SK-MEL-5 (cell line): ENCODE measurements at regions not wholly inside any gene's neighbourhood (a gene's known extent, or its start where the extent isn't known, plus 50 kb on each side); places are given as distances from the start of the nearest gene placed in this dataset.
"Not testable (repeated sequence)": the region's sequence is repeated elsewhere in the genome, so short reads cannot be mapped to it uniquely, and the experiment has no call there.

Experiments
- DNase-seq: peaks from one replicate; pipeline ENCODE4 v3.0.0-alpha.2; 2016; ENCODE audit warnings: low read depth, low spot score
- in situ Hi-C: cut with HindIII; loops from 2 replicates; pipeline ENCODE4 v1.10.0; 2016; ENCODE audit warnings: low sequenced_read_pairs, high pct_unique_total_duplicates, low pct_unique_long_range_greater_than_20kb

GRCh38 chr6:6744551-6744950, 156.0 kb downstream of the LY86 start:
- no peak for DNase-seq
- in situ Hi-C loops: no loop called here

DNA sequence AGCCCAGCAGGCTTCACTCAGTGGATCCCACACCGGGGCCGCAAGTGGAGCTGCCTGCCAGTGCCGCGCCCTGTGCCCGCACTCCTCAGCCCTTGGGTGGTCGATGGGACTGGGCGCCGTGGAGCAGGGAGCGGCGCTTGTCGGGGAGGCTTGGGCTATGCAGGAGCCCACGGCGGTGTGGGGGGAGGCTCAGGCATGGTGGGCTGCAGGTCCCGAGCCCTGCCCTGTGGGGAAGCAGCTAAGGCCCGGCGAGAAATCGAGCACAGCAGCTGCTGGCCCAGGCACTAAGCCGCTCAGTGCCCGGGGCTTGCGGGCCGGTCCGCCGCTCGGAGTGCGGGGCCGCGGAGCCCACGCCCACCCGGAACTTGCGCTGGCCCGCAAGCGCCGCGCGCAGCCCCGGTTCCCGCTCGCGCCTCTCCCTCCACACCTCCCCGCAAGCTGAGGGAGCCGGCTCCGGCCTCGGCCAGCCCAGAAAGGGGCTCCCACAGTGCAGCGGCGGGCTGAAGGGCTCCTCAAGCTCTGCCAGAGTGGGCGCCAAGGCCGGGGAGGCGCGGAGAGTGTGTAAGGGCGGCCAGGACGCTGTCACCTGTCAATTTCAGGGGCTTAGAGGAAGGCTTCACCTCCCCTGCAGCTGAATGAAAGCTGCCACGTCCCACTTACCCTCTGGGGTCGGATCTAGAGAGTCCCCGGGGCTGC, 157.3 kb downstream of the LY86 start:
- DNase-seq, in situ Hi-C loops: not testable (repeated sequence)

DNA sequence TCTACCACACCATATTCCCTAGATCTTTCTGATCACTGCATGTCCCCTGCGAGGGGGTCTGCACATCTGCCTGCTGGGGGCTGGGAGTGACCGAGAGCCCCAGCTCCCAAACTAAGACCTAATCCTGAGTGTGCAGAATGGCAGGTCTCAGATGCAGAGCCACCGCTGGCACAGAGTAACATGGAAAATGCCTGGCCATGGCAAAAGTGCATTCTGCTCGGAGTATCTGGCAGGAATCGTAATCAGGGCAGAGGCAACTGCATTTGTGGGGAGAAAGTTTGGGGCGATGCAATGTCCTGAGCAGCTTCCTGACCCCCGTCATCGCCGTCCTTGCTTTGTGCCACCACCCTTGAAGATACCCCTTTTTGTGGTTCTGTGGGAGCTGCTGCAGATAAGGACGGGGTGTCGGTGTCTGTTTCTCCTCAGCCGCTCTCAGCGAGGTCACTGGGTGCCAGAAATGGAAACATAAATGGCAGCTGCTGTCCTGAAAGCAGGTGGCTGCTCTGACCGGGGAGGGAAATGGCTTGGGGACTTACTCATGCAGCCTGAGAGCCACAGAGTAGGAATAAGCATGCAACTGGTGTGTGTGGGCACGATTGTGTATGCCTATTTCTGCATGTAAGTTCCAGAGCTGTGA, 157.9 kb downstream of the LY86 start:
- in situ Hi-C loops: no loop called here
- DNase-seq: no peak

GRCh38 chr6:6746970-6747338, 158.4 kb downstream of the LY86 start:
- DNase-seq: no peak
- in situ Hi-C loops: no loop called here

GRCh38 chr6:6747371-6747770, 158.9 kb downstream of the LY86 start:
- in situ Hi-C loops: no loop called here
- no peak for DNase-seq

GRCh38 chr6:6748001-6748400, 159.5 kb downstream of the LY86 start:
- no peak for DNase-seq

GRCh38 chr6:6749702-6750491, 161.4 kb downstream of the LY86 start:
- in situ Hi-C loops: no loop called here
- DNase-seq: no peak

More at GRCh38 chr6:6748001-6748400, 159.5 kb downstream of the LY86 start:
- in situ Hi-C loops: no loop called here

DNA sequence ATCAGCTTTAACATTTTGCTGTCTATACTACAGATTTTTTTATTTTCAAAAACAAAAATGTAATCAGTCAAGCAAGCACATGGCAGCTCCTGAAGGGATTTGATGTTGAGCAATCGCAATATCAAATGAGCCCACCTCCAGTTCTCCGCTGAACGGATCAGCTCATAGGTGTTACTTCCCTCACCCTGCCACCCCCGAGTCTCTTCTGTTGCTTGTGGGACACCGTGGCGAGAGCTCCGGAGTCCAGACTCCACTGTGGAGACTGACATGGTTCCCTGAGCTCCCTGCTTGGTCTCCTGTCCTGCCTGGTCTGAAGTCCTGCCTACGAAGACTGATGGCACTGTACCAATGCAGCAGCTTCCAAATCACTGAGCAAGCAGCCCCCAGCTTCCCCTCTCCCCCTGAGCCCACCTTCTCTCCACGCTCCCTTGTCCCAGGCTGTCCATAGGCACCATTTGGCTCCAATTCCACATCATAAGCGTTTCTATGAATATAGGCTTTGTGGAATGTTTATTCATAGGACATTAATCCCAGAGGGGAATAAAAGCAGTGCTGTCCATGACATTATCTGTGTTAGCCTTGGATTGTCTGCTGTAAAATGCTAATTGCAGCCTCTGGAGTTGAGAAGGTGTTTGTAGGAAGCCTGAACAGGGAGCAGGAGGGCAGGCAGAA, 162.2 kb downstream of the LY86 start:
- no peak for DNase-seq
- in situ Hi-C loops: no loop called here

- in situ Hi-C loops: no loop called here
- DNase-seq: no peak
These were observed 162.7 kb downstream of the LY86 start for GRCh38 chr6:6751266-6751596.

DNA sequence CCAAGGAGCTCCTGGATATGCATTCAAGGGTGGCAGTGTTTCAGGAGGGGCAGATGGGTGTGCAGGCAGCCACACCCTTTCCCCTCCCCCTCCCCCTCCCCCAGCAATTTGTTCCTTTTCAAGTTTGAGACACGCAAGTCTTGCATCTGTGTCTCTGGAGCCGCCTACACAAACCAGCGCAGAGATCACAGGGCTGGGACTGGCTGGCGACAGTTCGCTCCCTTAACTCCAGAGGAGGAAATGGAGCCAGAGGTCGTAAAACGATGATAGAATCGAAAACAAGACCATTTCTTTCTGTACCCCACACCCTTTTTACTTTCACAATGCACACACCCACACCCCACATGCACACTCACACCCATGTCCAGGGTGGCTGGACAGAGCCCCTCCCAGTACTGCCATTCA, 163.1 kb downstream of the LY86 start:
- in situ Hi-C loops: no loop called here
- no peak for DNase-seq

DNA sequence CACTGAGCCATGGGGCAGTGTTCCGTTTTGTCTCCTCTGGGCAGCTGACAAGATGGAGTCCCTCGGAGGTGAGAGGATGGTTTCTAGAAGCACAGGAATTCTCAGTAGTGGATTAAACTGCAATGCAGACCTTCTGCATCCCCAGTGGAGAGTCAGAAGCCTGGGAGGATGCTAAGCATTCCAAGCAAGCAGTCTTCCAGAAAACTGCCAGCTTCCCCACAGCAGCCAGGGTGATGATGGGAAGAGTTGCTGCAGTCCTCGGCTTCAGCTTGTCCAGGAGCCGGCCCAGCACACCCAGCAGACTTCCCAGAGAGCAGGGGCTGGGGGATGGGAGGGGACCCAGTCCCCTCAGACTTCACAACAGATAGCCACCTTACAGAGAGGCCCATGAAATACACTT, 163.6 kb downstream of the LY86 start:
- in situ Hi-C loops: no loop called here
- DNase-seq: no peak

DNA sequence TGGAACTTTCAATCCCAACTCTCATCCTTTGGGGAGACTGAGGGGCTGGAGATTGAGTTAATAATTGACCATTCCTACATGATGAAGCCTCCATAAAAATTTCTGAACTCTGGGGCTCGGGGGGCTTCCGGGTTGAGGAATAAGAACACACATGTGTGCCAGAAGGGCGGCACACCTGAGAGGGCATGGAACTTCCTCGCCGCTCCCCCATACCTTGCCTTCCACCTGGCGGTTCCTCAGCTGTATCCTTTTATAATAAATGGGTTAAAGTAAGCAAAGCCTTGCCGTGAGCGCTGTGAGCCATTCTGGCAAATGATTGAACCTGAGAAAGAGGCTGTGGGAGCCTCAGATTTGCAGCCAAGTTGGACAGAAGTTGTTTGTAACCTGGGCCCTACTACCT, 164.8 kb downstream of the LY86 start:
- in situ Hi-C loops: no loop called here
- no peak for DNase-seq

GRCh38 chr6:6756526-6756925, 168.0 kb downstream of the LY86 start:
- in situ Hi-C loops: no loop called here
- no peak for DNase-seq

DNA sequence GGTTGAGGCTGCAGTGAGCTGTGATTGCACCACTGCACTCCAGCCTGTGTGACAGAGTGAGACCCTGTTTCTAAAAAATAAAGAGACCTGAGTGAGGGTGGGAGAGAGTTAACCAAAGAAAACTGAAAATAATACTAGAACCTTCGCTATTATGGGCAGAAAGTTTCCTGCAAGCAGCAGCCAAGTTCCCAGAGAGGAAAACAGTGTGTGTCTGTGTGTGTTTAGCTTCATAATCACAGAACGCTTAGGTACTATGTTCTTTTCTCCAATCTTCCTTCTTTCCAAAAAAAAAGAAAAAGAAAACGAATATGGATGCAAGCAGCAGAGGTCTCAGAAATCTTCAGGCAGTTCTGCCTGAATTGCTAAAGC, 170.0 kb downstream of the LY86 start:
- in situ Hi-C loops: no loop called here
- DNase-seq: no peak

GRCh38 chr6:6758915-6759654, 170.6 kb downstream of the LY86 start:
- in situ Hi-C loops: no loop called here

DNA sequence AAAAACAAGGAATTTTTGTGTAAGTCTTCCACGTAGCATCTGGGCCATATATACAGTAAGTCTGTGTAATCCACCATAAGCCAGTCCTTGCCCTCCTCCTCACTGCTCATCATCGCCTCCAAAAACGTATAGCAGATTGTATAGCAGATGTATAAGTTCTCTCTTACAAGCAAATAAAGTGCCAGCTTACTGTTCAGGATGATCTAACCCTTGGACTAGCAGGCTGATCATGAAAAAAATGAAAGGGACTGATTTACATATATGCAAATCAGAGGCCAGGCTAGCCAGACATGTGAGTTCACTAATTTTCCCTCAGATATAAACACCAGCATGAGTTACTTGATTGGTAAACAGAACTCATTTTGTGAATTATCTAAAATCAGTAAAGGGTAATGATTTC, 171.5 kb downstream of the LY86 start:
- in situ Hi-C loops: no loop called here
- no peak for DNase-seq

More at GRCh38 chr6:6758915-6759654, 170.6 kb downstream of the LY86 start:
- peak; percentile 80 for DNase-seq

- DNase-seq, in situ Hi-C loops: not testable (repeated sequence)
These were observed 174.0 kb downstream of the LY86 start for GRCh38 chr6:6762566-6762965.
